Fibroblast of lung (primary cell): ENCODE measurements at regions not wholly inside any gene's neighbourhood (a gene's known extent, or its start where the extent isn't known, plus 50 kb on each side); places are given as distances from the start of the nearest gene placed in this dataset.

ENCODE experiments used
- DNase-seq, 2 donors: peaks; one replicate each; pipeline versions ENCODE4 v3.0.0 to v3.0.0-alpha.2; 2010; ENCODE audit warnings: low read depth in 2 of 2
- H2AFZ ChIP-seq: 2 replicates; pipeline ENCODE4 v1.5.1; 2012; ENCODE audit warnings: low read length, control low read depth, inconsistent platforms
- H3K27ac ChIP-seq: 2 replicates; pipeline ENCODE4 v1.5.1; 2011; ENCODE audit warnings: low read length, control low read depth; ENCODE audit not compliant: insufficient read depth
- H3K27me3 ChIP-seq: 2 replicates; pipeline ENCODE4 v1.5.1; 2011; ENCODE audit warnings: mild to moderate bottlenecking, low read length; ENCODE audit not compliant: control insufficient read depth, insufficient read depth
- H3K36me3 ChIP-seq: 2 replicates; pipeline ENCODE4 v1.5.1; 2011; ENCODE audit warnings: low read length; ENCODE audit not compliant: control insufficient read depth, insufficient read depth
- H3K4me1 ChIP-seq: 2 replicates; pipeline ENCODE4 v1.5.1; 2011; ENCODE audit warnings: low read length; ENCODE audit not compliant: control insufficient read depth, insufficient read depth; ENCODE audit errors: extremely low read depth
- H3K4me2 ChIP-seq: 2 replicates; pipeline ENCODE4 v1.5.1; 2011; ENCODE audit warnings: low read length, control low read depth; ENCODE audit not compliant: insufficient read depth; ENCODE audit errors: extremely low read depth
- H3K4me3 ChIP-seq, 4 experiments: fragments of 200-600 bp in 1 of 4; sonication (generic) in 1 of 4; replicated peaks in 1 of 4; 2 replicates each; pipeline ENCODE4 v1.5.1; 2011 to 2016; ENCODE audit warnings: low read length in 4 of 4, low read depth in 3 of 4, mild to moderate bottlenecking in 3 of 4, control low read depth in 2 of 4, inconsistent platforms in 1 of 4, mixed read lengths in 1 of 4; ENCODE audit not compliant: insufficient read depth in 1 of 4; ENCODE audit errors: control extremely low read depth in 1 of 4
- H3K79me2 ChIP-seq: 2 replicates; pipeline ENCODE4 v1.5.1; 2012; ENCODE audit warnings: mild to moderate bottlenecking, low read length, inconsistent platforms; ENCODE audit not compliant: control insufficient read depth, insufficient read depth
- H3K9ac ChIP-seq: 2 replicates; pipeline ENCODE4 v1.5.1; 2011; ENCODE audit warnings: mild to moderate bottlenecking, low read length, control low read depth; ENCODE audit not compliant: insufficient read depth
- H3K9me3 ChIP-seq: 2 replicates; pipeline ENCODE4 v1.5.1; 2012; ENCODE audit warnings: low read depth, low read length; ENCODE audit not compliant: control insufficient read depth, insufficient read depth
- H4K20me1 ChIP-seq: 2 replicates; pipeline ENCODE4 v1.5.1; 2011; ENCODE audit warnings: low read length; ENCODE audit not compliant: control insufficient read depth, insufficient read depth; ENCODE audit errors: extremely low read depth
- EZH2 ChIP-seq: IDR thresholded peaks from 2 replicates; pipeline ENCODE4 v1.5.1; 2012; ENCODE audit warnings: low read length, control low read depth, mild to moderate bottlenecking; ENCODE audit errors: missing control alignments
- TF ChIP-seq, protein P1 (sequence below), 2 donors: IDR thresholded peaks in 1 of 2; conservative IDR thresholded peaks in 1 of 2; 1 replicate in 1 of 2; 2 replicates in 1 of 2; pipeline ENCODE4 v1.5.1; 2011 to 2012; ENCODE audit warnings: low read length in 2 of 2, control low read depth in 1 of 2, inconsistent platforms in 1 of 2, low read depth in 1 of 2, mild to moderate bottlenecking in 1 of 2

GRCh38 chr4:19752599-19752998, 499.1 kb upstream of the SLIT2 start:
- no peak overlapping the region for H2AFZ ChIP-seq
- no peaks in the 10 kb centered on the region for H3K36me3 ChIP-seq
- H3K9ac ChIP-seq = no peak overlapping the region
- no peaks in the 10 kb centered on the region for H3K27me3 ChIP-seq
- H4K20me1 ChIP-seq = no peaks in the 10 kb centered on the region
- no peak overlapping the region for H3K4me2 ChIP-seq
- H3K4me1 ChIP-seq = peaks cover 8% of the 10 kb centered on the region
- TF ChIP-seq EZH2 = no peak
- TF ChIP-seq, protein P1, sequence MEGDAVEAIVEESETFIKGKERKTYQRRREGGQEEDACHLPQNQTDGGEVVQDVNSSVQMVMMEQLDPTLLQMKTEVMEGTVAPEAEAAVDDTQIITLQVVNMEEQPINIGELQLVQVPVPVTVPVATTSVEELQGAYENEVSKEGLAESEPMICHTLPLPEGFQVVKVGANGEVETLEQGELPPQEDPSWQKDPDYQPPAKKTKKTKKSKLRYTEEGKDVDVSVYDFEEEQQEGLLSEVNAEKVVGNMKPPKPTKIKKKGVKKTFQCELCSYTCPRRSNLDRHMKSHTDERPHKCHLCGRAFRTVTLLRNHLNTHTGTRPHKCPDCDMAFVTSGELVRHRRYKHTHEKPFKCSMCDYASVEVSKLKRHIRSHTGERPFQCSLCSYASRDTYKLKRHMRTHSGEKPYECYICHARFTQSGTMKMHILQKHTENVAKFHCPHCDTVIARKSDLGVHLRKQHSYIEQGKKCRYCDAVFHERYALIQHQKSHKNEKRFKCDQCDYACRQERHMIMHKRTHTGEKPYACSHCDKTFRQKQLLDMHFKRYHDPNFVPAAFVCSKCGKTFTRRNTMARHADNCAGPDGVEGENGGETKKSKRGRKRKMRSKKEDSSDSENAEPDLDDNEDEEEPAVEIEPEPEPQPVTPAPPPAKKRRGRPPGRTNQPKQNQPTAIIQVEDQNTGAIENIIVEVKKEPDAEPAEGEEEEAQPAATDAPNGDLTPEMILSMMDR (conservative IDR thresholded peaks at IDR 0.05 in 1 of 2, IDR thresholded peaks at IDR 0.05 in 1 of 2; ENCODE audit: low read depth in 1 of 2, low read length in 2 of 2) = no peak
- H3K9me3 ChIP-seq = no peaks in the 10 kb centered on the region
- no peak for DNase-seq
- no peaks in the 10 kb centered on the region for H3K79me2 ChIP-seq
- no peak overlapping the region for H3K4me3 ChIP-seq
- no peak overlapping the region for H3K27ac ChIP-seq

DNA sequence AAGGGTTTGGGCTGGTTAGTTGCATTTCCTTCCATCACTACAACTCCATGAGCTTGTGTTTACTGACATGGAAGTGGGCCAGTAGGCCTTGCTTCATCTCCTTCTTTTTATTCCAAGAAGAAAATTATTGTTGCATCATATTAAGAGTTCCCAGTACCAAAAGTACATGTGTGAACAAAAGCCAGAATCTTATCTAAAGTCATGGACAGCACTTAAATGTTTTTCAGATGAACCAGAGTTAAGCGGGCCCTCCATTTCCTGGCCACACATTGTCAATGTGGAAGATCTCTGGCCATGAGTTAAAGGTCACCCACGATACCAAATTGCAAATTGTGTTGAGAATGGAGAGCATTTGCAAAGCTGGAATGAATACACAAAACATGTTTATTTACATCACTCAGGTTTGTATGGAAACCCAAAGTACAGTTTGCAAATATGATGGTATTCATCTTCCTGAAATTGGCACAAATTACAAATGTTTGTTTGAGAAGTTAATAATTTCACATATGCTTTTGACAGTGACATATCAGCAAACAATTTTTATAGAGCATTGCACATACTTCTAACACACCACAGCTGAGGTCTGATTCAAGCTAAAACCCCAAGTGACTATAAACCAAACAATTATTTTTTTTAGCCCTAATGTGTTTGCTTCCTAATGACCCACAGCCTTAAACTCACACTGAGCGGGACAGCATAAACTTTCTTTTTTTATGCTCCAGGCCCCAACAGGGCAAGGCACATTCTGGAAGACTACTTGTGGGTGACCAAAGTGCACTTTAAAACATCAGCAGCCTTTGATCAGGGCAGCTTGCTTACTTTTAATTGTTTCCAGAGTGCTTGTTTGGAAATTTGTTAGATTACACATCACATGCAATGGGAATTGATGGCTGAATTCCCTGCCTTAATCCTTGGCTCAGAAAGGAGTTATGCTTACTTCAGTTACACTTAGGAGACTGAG, 502.9 kb upstream of the SLIT2 start:
- peak; percentile 76 to 98 for DNase-seq
- H3K9ac ChIP-seq = no peak overlapping the region
- no peaks in the 10 kb centered on the region for H4K20me1 ChIP-seq
- H3K36me3 ChIP-seq = no peaks in the 10 kb centered on the region
- peak overlapping the region; percentile 13 for H3K4me2 ChIP-seq
- no peaks in the 10 kb centered on the region for H3K27me3 ChIP-seq
- TF ChIP-seq EZH2 = no peak
- TF ChIP-seq, protein P1 (conservative IDR thresholded peaks at IDR 0.05 in 1 of 2, IDR thresholded peaks at IDR 0.05 in 1 of 2; ENCODE audit: low read depth in 1 of 2, low read length in 2 of 2) = no peak
- H3K79me2 ChIP-seq = no peaks in the 10 kb centered on the region
- no peak overlapping the region for H2AFZ ChIP-seq
- H3K27ac ChIP-seq = peak overlapping the region; percentile 22
- H3K4me1 ChIP-seq = peaks cover 8% of the 10 kb centered on the region
- H3K9me3 ChIP-seq = no peaks in the 10 kb centered on the region
- no peak overlapping the region for H3K4me3 ChIP-seq

GRCh38 chr4:19746377-19746776, 505.3 kb upstream of the SLIT2 start:
- Histone ChIP-seq H3K4me1 (peaks cover 8% of the 10 kb centered on the region), H3K4me3 (no peak overlapping the region), H3K4me2 (no peak overlapping the region), H3K27me3 (no peaks in the 10 kb centered on the region), H3K27ac (no peak overlapping the region), H3K36me3 (no peaks in the 10 kb centered on the region), H3K9ac (no peak overlapping the region), H3K9me3 (no peaks in the 10 kb centered on the region), H3K79me2 (no peaks in the 10 kb centered on the region), H4K20me1 (no peaks in the 10 kb centered on the region), H2AFZ (no peak overlapping the region)
- no peak for DNase-seq
- TF ChIP-seq EZH2 = no peak
- TF ChIP-seq, protein P1 (conservative IDR thresholded peaks at IDR 0.05 in 1 of 2, IDR thresholded peaks at IDR 0.05 in 1 of 2; ENCODE audit: low read depth in 1 of 2, low read length in 2 of 2) = no peak
